ENCODE measurements at regions not wholly inside any gene's neighbourhood (a gene's known extent, or its start where the extent isn't known, plus 50 kb on each side); places are given as distances from the start of the nearest gene placed in this dataset.

DNA sequence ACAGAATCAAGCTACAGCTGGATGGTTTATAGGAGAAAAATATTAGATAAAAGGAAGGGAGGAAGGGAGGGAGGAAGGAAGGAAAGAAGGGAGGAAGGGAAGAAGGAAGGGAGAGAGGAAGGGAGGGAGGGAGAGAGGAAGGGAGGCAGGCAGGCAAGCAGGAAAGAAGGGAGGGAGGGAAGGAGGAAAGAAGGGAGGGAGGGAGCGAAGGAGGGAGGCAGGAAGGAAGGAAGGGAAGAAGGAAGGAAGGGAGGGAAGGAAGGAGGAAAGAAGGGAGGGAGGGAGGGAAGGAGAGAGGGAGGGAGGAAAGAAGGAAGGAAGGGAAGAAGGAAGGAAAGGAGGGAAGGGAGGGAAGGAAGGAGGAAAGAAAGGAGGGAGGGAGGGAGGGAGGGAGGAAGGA lies 77.9 kb upstream of the C1QTNF7 start:
- Mint-ChIP-seq H3K4me3 (no peak overlapping the region), H3K27ac (ENCODE audit: unreplicated experiment) (no peak overlapping the region), H3K4me1 (peaks cover 25% of the 10 kb centered on the region), H3K9me3 (no peaks in the 10 kb centered on the region), H3K27me3 (ENCODE audit: low read depth) (no peaks in the 10 kb centered on the region), H3K36me3 (ENCODE audit: low read depth) (no peaks in the 10 kb centered on the region)
- no peak for DNase-seq (ENCODE audit: low read depth, low spot score)
- TF ChIP-seq, protein P1, sequence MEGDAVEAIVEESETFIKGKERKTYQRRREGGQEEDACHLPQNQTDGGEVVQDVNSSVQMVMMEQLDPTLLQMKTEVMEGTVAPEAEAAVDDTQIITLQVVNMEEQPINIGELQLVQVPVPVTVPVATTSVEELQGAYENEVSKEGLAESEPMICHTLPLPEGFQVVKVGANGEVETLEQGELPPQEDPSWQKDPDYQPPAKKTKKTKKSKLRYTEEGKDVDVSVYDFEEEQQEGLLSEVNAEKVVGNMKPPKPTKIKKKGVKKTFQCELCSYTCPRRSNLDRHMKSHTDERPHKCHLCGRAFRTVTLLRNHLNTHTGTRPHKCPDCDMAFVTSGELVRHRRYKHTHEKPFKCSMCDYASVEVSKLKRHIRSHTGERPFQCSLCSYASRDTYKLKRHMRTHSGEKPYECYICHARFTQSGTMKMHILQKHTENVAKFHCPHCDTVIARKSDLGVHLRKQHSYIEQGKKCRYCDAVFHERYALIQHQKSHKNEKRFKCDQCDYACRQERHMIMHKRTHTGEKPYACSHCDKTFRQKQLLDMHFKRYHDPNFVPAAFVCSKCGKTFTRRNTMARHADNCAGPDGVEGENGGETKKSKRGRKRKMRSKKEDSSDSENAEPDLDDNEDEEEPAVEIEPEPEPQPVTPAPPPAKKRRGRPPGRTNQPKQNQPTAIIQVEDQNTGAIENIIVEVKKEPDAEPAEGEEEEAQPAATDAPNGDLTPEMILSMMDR (conservative IDR thresholded peaks at IDR 0.05): no peak

- no peak for DNase-seq (ENCODE audit: low read depth, low spot score)
- H3K27ac Mint-ChIP-seq (ENCODE audit: unreplicated experiment): no peak overlapping the region
- no peaks in the 10 kb centered on the region for H3K36me3 Mint-ChIP-seq (ENCODE audit: low read depth)
Observed at GRCh38 chr4:15352524-15352923, 75.3 kb upstream of the C1QTNF7 start.

GRCh38 chr4:15353207-15353606 lies 74.6 kb upstream of the C1QTNF7 start:
- Mint-ChIP-seq H3K4me1 (peaks cover 25% of the 10 kb centered on the region), H3K4me3 (no peak overlapping the region), H3K27me3 (ENCODE audit: low read depth) (no peaks in the 10 kb centered on the region), H3K27ac (ENCODE audit: unreplicated experiment) (no peak overlapping the region), H3K9me3 (no peaks in the 10 kb centered on the region), H3K36me3 (ENCODE audit: low read depth) (no peaks in the 10 kb centered on the region)
- TF ChIP-seq, protein P1 (conservative IDR thresholded peaks at IDR 0.05): no peak
- no peak for DNase-seq (ENCODE audit: low read depth, low spot score)

More at GRCh38 chr4:15352524-15352923, 75.3 kb upstream of the C1QTNF7 start:
- Mint-ChIP-seq H3K4me1 (peaks cover 25% of the 10 kb centered on the region), H3K9me3 (no peaks in the 10 kb centered on the region), H3K4me3 (no peak overlapping the region), H3K27me3 (ENCODE audit: low read depth) (no peaks in the 10 kb centered on the region)
- TF ChIP-seq, protein P1 (conservative IDR thresholded peaks at IDR 0.05): no peak

- no peak for DNase-seq (ENCODE audit: low read depth, low spot score)
- Mint-ChIP-seq H3K4me3 (no peak overlapping the region), H3K27ac (ENCODE audit: unreplicated experiment) (no peak overlapping the region), H3K4me1 (peaks cover 15% of the 10 kb centered on the region), H3K36me3 (ENCODE audit: low read depth) (no peaks in the 10 kb centered on the region), H3K9me3 (peaks cover 4% of the 10 kb centered on the region), H3K27me3 (ENCODE audit: low read depth) (no peaks in the 10 kb centered on the region)
- TF ChIP-seq, protein P1 (conservative IDR thresholded peaks at IDR 0.05): no peak
Observed at GRCh38 chr4:15354371-15355297, 73.2 kb upstream of the C1QTNF7 start.

DNA sequence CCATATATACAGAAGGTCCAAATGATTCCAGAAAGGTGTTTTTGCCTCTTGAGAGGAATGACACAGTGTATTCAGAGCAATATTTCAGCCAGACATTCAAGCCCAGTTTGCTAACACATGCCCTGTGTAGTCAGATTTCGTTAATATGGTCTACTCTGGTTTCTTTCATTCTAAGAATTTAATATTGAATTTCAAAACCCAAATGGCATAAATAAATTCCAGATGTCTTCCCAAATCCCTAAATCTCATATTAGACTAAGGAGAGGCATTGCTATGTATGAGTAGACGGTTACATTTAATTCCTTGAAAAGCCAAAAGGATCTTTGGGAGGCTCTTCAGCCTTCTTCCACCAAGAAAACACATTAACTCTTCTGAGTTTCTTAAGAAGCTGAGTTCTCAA lies 66.3 kb upstream of the C1QTNF7 start:
- Mint-ChIP-seq H3K4me3 (no peak overlapping the region), H3K36me3 (ENCODE audit: low read depth) (no peaks in the 10 kb centered on the region), H3K27ac (ENCODE audit: unreplicated experiment) (no peak overlapping the region), H3K27me3 (ENCODE audit: low read depth) (no peaks in the 10 kb centered on the region), H3K4me1 (peaks cover 2% of the 10 kb centered on the region), H3K9me3 (peaks cover 4% of the 10 kb centered on the region)
- no peak for DNase-seq (ENCODE audit: low read depth, low spot score)
- TF ChIP-seq, protein P1 (conservative IDR thresholded peaks at IDR 0.05): no peak

Measured in neural crest cell (in vitro differentiated cells).